ENCODE measurements at regions not wholly inside any gene's neighbourhood (a gene's known extent, or its start where the extent isn't known, plus 50 kb on each side); places are given as distances from the start of the nearest gene placed in this dataset.

DNA sequence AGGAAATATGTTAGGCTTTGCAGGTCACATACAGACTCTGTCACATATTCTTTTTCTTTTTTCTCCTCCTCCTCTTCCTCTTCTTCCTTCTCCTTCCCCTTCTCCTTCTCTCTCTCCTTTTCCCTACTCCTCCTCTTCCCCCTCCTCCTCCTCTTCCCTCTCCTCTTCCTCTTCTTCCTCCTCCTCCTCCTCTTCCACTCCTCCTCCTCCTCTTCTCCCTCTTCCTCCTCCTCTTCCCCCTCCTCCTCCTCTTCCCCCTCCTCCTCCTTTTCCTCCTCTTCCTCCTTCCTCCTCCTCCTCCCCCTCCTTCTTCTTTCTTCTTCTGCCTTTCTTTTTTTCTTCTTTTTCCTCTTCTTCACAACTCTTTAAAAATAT is 159.8 kb downstream of the KIF20B start:
- peak overlapping the region; percentile 80 for H3K4me2 ChIP-seq (ENCODE audit: low read length)
- peak overlapping the region; percentile 61 for H3K27ac ChIP-seq (ENCODE audit: low read depth, low read length)
- FAIRE-seq (no peak), DNase-seq (ENCODE audit: low read depth) (no peak)
- no peak for TF ChIP-seq EZH2 (IDR thresholded peaks at IDR 0.05; ENCODE audit: insufficient read depth, low read length)
- TF ChIP-seq, protein P1, sequence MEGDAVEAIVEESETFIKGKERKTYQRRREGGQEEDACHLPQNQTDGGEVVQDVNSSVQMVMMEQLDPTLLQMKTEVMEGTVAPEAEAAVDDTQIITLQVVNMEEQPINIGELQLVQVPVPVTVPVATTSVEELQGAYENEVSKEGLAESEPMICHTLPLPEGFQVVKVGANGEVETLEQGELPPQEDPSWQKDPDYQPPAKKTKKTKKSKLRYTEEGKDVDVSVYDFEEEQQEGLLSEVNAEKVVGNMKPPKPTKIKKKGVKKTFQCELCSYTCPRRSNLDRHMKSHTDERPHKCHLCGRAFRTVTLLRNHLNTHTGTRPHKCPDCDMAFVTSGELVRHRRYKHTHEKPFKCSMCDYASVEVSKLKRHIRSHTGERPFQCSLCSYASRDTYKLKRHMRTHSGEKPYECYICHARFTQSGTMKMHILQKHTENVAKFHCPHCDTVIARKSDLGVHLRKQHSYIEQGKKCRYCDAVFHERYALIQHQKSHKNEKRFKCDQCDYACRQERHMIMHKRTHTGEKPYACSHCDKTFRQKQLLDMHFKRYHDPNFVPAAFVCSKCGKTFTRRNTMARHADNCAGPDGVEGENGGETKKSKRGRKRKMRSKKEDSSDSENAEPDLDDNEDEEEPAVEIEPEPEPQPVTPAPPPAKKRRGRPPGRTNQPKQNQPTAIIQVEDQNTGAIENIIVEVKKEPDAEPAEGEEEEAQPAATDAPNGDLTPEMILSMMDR (IDR thresholded peaks at IDR 0.05; ENCODE audit: insufficient read depth, low read depth, low read length), result no peak
- H2AFZ ChIP-seq (ENCODE audit: low read depth, low read length), result peak overlapping the region; percentile 19
- no peaks in the 10 kb centered on the region for H3K27me3 Mint-ChIP-seq (ENCODE audit: low read depth, unreplicated experiment)
- no peaks in the 10 kb centered on the region for H4K20me1 ChIP-seq (ENCODE audit: insufficient read depth, low read length)
- H3K36me3 ChIP-seq (ENCODE audit: insufficient read depth, low read length), result no peaks in the 10 kb centered on the region
- H3K79me2 ChIP-seq (ENCODE audit: insufficient read depth, low read length), result no peaks in the 10 kb centered on the region
- no peaks in the 10 kb centered on the region for H3K9me3 ChIP-seq (ENCODE audit: insufficient read depth, low read depth, low read length)
- H3K4me1 Mint-ChIP-seq (ENCODE audit: low read depth, unreplicated experiment), result peaks cover 17% of the 10 kb centered on the region
- no peak overlapping the region for H3K9ac ChIP-seq (ENCODE audit: low read length)
- H3K36me3 Mint-ChIP-seq (ENCODE audit: low read depth, unreplicated experiment), result no peaks in the 10 kb centered on the region
- peaks cover 15% of the 10 kb centered on the region for H3K4me1 ChIP-seq (ENCODE audit: insufficient read depth, low read length)
- H3K27ac Mint-ChIP-seq (ENCODE audit: unreplicated experiment), result no peak overlapping the region
- no peaks in the 10 kb centered on the region for H3K27me3 ChIP-seq (ENCODE audit: insufficient read depth, low read length)
- no peak overlapping the region for H3K4me3 ChIP-seq (ENCODE audit: insufficient read depth, low read depth, low read length)
- no peaks in the 10 kb centered on the region for H3K9me3 Mint-ChIP-seq (ENCODE audit: unreplicated experiment)
- no peak overlapping the region for H3K4me3 Mint-ChIP-seq (ENCODE audit: unreplicated experiment)

DNA sequence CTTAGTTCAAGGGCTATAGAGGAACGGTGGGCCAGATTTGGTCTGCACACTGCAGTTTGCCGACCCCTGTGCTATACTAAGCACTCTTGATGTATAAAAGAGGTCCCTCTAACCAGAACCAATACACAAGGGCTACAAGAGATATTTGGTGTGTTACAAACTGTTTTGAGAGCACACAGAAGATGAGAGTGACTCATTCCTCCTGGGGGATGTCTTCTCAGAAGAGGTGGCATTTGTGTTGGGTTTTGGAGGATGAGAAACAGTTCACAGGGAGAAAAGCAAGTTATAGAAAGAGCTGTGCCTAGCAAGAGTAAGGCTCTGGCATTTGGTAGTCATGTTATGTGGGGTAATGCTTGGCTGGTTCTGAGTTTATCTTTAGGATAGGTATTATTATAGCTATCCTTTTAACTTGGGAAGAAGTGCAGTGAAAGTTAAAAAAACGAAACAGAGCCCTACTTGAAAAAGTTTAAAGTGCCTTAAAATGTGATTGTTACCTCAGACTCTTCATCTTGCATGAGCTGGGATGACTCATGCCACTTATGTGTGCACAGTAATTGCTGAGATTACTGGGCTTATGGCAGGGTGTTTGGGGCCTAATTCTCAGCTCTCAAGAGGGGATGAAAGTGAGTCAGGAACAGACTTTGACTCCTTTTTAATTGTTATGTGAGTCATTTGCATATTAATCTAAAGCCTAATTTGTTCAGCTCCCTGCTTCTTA is 160.4 kb downstream of the KIF20B start:
- H3K27ac Mint-ChIP-seq (ENCODE audit: unreplicated experiment), result peak overlapping the region; percentile 29
- H3K9me3 ChIP-seq (ENCODE audit: insufficient read depth, low read depth, low read length), result no peaks in the 10 kb centered on the region
- peak; percentile 83 for DNase-seq (ENCODE audit: low read depth)
- no peaks in the 10 kb centered on the region for H4K20me1 ChIP-seq (ENCODE audit: insufficient read depth, low read length)
- peak overlapping the region; percentile 30 for H3K9ac ChIP-seq (ENCODE audit: low read length)
- H3K4me1 ChIP-seq (ENCODE audit: insufficient read depth, low read length), result peaks cover 15% of the 10 kb centered on the region
- no peaks in the 10 kb centered on the region for H3K27me3 Mint-ChIP-seq (ENCODE audit: low read depth, unreplicated experiment)
- H3K4me2 ChIP-seq (ENCODE audit: low read length), result peak overlapping the region; percentile 80
- H3K36me3 ChIP-seq (ENCODE audit: insufficient read depth, low read length), result no peaks in the 10 kb centered on the region
- H3K36me3 Mint-ChIP-seq (ENCODE audit: low read depth, unreplicated experiment), result no peaks in the 10 kb centered on the region
- no peaks in the 10 kb centered on the region for H3K79me2 ChIP-seq (ENCODE audit: insufficient read depth, low read length)
- peak overlapping the region; percentile 61 for H3K27ac ChIP-seq (ENCODE audit: low read depth, low read length)
- H3K9me3 Mint-ChIP-seq (ENCODE audit: unreplicated experiment), result no peaks in the 10 kb centered on the region
- H3K4me1 Mint-ChIP-seq (ENCODE audit: low read depth, unreplicated experiment), result peaks cover 17% of the 10 kb centered on the region
- H3K27me3 ChIP-seq (ENCODE audit: insufficient read depth, low read length), result no peaks in the 10 kb centered on the region
- TF ChIP-seq EZH2 (IDR thresholded peaks at IDR 0.05; ENCODE audit: insufficient read depth, low read length), result no peak
- TF ChIP-seq, protein P1 (IDR thresholded peaks at IDR 0.05; ENCODE audit: insufficient read depth, low read depth, low read length), result no peak
- peak overlapping the region; percentile 19 for H2AFZ ChIP-seq (ENCODE audit: low read depth, low read length)
- no peak overlapping the region for H3K4me3 ChIP-seq (ENCODE audit: insufficient read depth, low read depth, low read length)
- H3K4me3 Mint-ChIP-seq (ENCODE audit: unreplicated experiment), result no peak overlapping the region
- peak; percentile 17 for FAIRE-seq

DNA sequence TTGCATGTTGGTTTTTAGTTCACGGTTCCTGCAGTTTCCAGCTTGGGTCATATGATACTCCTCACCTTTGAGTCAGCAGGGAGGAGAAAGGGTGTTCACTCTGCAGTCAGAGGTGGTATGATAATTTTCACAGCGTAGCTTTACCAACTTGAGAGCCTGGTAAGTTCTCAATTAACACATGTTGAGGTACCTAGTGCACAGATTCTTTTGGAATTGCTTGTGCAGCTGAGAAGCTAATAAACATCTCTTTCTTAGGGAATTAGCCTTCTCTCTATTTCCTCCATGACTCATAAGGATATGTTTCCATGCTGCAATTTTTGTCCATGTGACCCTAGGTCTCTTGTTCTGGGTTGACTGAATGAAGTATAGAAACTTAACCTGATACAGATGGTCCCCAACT is 166.6 kb downstream of the KIF20B start:
- H3K4me2 ChIP-seq (ENCODE audit: low read length), result no peak overlapping the region
- Mint-ChIP-seq H3K4me1 (ENCODE audit: low read depth, unreplicated experiment) (peaks cover 2% of the 10 kb centered on the region), H3K27ac (ENCODE audit: unreplicated experiment) (no peak overlapping the region), H3K4me3 (ENCODE audit: unreplicated experiment) (no peak overlapping the region), H3K36me3 (ENCODE audit: low read depth, unreplicated experiment) (no peaks in the 10 kb centered on the region), H3K27me3 (ENCODE audit: low read depth, unreplicated experiment) (peaks cover 3% of the 10 kb centered on the region), H3K9me3 (ENCODE audit: unreplicated experiment) (peaks cover 2% of the 10 kb centered on the region)
- TF ChIP-seq, protein P1 (IDR thresholded peaks at IDR 0.05; ENCODE audit: insufficient read depth, low read depth, low read length), result no peak
- no peak for TF ChIP-seq EZH2 (IDR thresholded peaks at IDR 0.05; ENCODE audit: insufficient read depth, low read length)
- peak; percentile 44 for DNase-seq (ENCODE audit: low read depth)
- no peaks in the 10 kb centered on the region for H3K36me3 ChIP-seq (ENCODE audit: insufficient read depth, low read length)
- no peak overlapping the region for H3K9ac ChIP-seq (ENCODE audit: low read length)
- no peaks in the 10 kb centered on the region for H3K9me3 ChIP-seq (ENCODE audit: insufficient read depth, low read depth, low read length)
- no peaks in the 10 kb centered on the region for H4K20me1 ChIP-seq (ENCODE audit: insufficient read depth, low read length)
- H3K4me3 ChIP-seq (ENCODE audit: insufficient read depth, low read depth, low read length), result no peak overlapping the region
- H3K27ac ChIP-seq (ENCODE audit: low read depth, low read length), result no peak overlapping the region
- H3K4me1 ChIP-seq (ENCODE audit: insufficient read depth, low read length), result no peaks in the 10 kb centered on the region
- no peaks in the 10 kb centered on the region for H3K27me3 ChIP-seq (ENCODE audit: insufficient read depth, low read length)
- H3K79me2 ChIP-seq (ENCODE audit: insufficient read depth, low read length), result no peaks in the 10 kb centered on the region
- H2AFZ ChIP-seq (ENCODE audit: low read depth, low read length), result no peak overlapping the region
- no peak for FAIRE-seq
